ENCODE measurements at regions not wholly inside any gene's neighbourhood (a gene's known extent, or its start where the extent isn't known, plus 50 kb on each side); places are given as distances from the start of the nearest gene placed in this dataset.

- no peak for DNase-seq (ENCODE audit: low read depth)
- H3K4me3 ChIP-seq (ENCODE audit: low read depth, low read length), result no peak overlapping the region
- no peak for TF ChIP-seq CTCF (conservative IDR thresholded peaks at IDR 0.05; ENCODE audit: low read depth, low read length)
Observed at GRCh38 chr3:68135067-68135466, 480.7 kb upstream of the SUCLG2 start.

DNA sequence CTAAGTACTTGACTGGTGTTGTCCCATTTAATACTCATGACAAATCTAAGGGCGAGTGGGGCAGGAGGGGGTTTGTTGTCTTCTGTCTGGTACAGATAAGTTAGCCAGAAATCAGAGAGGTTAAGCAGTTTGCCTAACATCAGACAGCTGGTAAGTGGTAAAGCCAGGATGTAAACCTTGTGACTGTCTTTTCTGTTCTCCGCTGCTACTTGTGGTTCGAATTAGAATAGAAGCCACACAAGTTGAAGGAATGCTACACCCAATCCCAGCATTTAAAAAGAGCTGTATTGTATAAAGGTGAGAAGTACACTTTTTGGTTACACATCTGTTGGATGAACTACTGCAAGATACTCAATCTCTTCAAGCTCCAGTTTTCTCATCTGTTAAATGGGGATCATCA lies 474.7 kb upstream of the SUCLG2 start:
- no peak overlapping the region for H3K4me3 ChIP-seq (ENCODE audit: low read depth, low read length)
- no peak for DNase-seq (ENCODE audit: low read depth)
- no peak for TF ChIP-seq CTCF (conservative IDR thresholded peaks at IDR 0.05; ENCODE audit: low read depth, low read length)

- DNase-seq (ENCODE audit: low read depth), result no peak
- TF ChIP-seq CTCF (conservative IDR thresholded peaks at IDR 0.05; ENCODE audit: low read depth, low read length), result no peak
Observed at GRCh38 chr3:68123231-68123630, 468.8 kb upstream of the SUCLG2 start.

GRCh38 chr3:68121287-68121686 lies 466.9 kb upstream of the SUCLG2 start:
- TF ChIP-seq CTCF (conservative IDR thresholded peaks at IDR 0.05; ENCODE audit: low read depth, low read length), result no peak
- no peak for DNase-seq (ENCODE audit: low read depth)
- no peak overlapping the region for H3K4me3 ChIP-seq (ENCODE audit: low read depth, low read length)

More at GRCh38 chr3:68123231-68123630, 468.8 kb upstream of the SUCLG2 start:
- no peak overlapping the region for H3K4me3 ChIP-seq (ENCODE audit: low read depth, low read length)

- DNase-seq (ENCODE audit: low read depth), result no peak
- no peak overlapping the region for H3K4me3 ChIP-seq (ENCODE audit: low read depth, low read length)
- TF ChIP-seq CTCF (conservative IDR thresholded peaks at IDR 0.05; ENCODE audit: low read depth, low read length), result no peak
Observed at GRCh38 chr3:68116580-68116979, 462.2 kb upstream of the SUCLG2 start.

- no peak for DNase-seq (ENCODE audit: low read depth)
Observed at GRCh38 chr3:68103811-68104210, 449.4 kb upstream of the SUCLG2 start.

More at GRCh38 chr3:68103811-68104210, 449.4 kb upstream of the SUCLG2 start:
- H3K4me3 ChIP-seq (ENCODE audit: low read depth, low read length), result no peak overlapping the region
- no peak for TF ChIP-seq CTCF (conservative IDR thresholded peaks at IDR 0.05; ENCODE audit: low read depth, low read length)

Data from choroid plexus epithelial cell (primary cell).